GM12878 (cell line): ENCODE measurements at regions not wholly inside any gene's neighbourhood (a gene's known extent, or its start where the extent isn't known, plus 50 kb on each side); places are given as distances from the start of the nearest gene placed in this dataset.

Source experiments
- ATAC-seq: fragments of 200-7000 bp; cut with Tn5 transposase; 3 replicates; pipeline ENCODE4 v1.9.1; 2020; ENCODE audit warnings: mild to moderate bottlenecking, moderate library complexity
- BruUV-seq: library from RNA; stranded (reverse); fragments of 400-500 nt; replicated peaks from 2 replicates; lab custom pipeline; 2021; lab: Mats Ljungman, UMichigan
- CTCF ChIA-PET: fragments of 300-600 bp; sonication (Branson Sonifier 250); formaldehyde crosslinking; extraction: SDS; loops from one replicate; lab custom pipeline; 2021; ENCODE audit warnings: inconsistent platforms; lab: Yijun Ruan, JAX
- POLR2A ChIA-PET: fragments of 350-600 bp; formaldehyde crosslinking; extraction: SDS; loops from one replicate; lab custom pipeline; 2021; ENCODE audit warnings: inconsistent platforms; lab: Charles Lee
- RAD21 ChIA-PET: fragments of 300-600 bp; sonication (Branson Sonifier 250); formaldehyde crosslinking; loops from one replicate; lab custom pipeline; 2023; ENCODE audit warnings: antibody characterized with exemption; ENCODE audit not compliant: unreplicated experiment; lab: Charles Lee
- SMC1A ChIA-PET: fragments of 300-600 bp; sonication (Branson Sonifier 250); formaldehyde crosslinking; loops from one replicate; lab custom pipeline; 2023; ENCODE audit not compliant: unreplicated experiment, uncharacterized antibody; lab: Charles Lee
- DNase-seq: peaks from one replicate; pipeline ENCODE4 v3.0.0-alpha.2; 2011; ENCODE audit warnings: low read depth, low spot score
- FAIRE-seq: peaks from 3 replicates; lab custom pipeline; 2011; peaks lifted over from hg19 to GRCh38; lab: Jason Lieb, UNC
- H2AFZ ChIP-seq: 2 replicates; pipeline ENCODE4 v1.6.0; 2011; ENCODE audit warnings: low read depth, low read length, control low read depth; ENCODE audit not compliant: control insufficient read depth
- H3K27ac ChIP-seq: 2 replicates; pipeline ENCODE4 v1.5.1; 2011; ENCODE audit warnings: control low read depth; ENCODE audit not compliant: control insufficient read depth, insufficient read depth
- H3K27me3 ChIP-seq, 2 experiments: replicated peaks in 1 of 2; 2 replicates each; pipeline versions ENCODE4 v1.6.0 to v1.6.1; 2011; ENCODE audit warnings: low read length in 1 of 2; ENCODE audit not compliant: control insufficient read depth in 2 of 2, insufficient read depth in 2 of 2
- H3K36me3 ChIP-seq, 2 experiments: 2 replicates each; pipeline ENCODE4 v1.5.1; 2011; ENCODE audit warnings: low read length in 1 of 2; ENCODE audit not compliant: control insufficient read depth in 2 of 2, insufficient read depth in 2 of 2
- H3K4me1 ChIP-seq: 2 replicates; pipeline ENCODE4 v1.6.1; 2011; ENCODE audit warnings: mild to moderate bottlenecking, low read length, moderate library complexity, mixed read lengths; ENCODE audit not compliant: control insufficient read depth, insufficient read depth
- H3K4me2 ChIP-seq: 2 replicates; pipeline ENCODE4 v1.6.0; 2011; ENCODE audit warnings: control low read depth; ENCODE audit not compliant: control insufficient read depth, insufficient read depth
- H3K4me3 ChIP-seq: fragments of 200-600 bp; sonication (generic); 2 replicates; pipeline ENCODE4 v1.5.1; 2016
- H3K79me2 ChIP-seq: 2 replicates; pipeline ENCODE4 v1.6.0; 2011; ENCODE audit warnings: low read length; ENCODE audit not compliant: control insufficient read depth, insufficient read depth
- H3K9ac ChIP-seq: 2 replicates; pipeline ENCODE4 v1.8.0; 2011; ENCODE audit warnings: low read length, control low read depth, mixed read lengths; ENCODE audit not compliant: control insufficient read depth, insufficient read depth
- H3K9me3 ChIP-seq: replicated peaks from 3 replicates; pipeline ENCODE4 v1.5.1; 2011; ENCODE audit warnings: mild to moderate bottlenecking, low read length; ENCODE audit not compliant: control insufficient read depth, insufficient read depth
- H4K20me1 ChIP-seq: 2 replicates; pipeline ENCODE4 v1.6.0; 2011; ENCODE audit not compliant: control insufficient read depth, insufficient read depth
- BCL11A ChIP-seq: IDR thresholded peaks from 2 replicates; pipeline ENCODE4 v1.6.1; 2011; ENCODE audit warnings: low read depth, low read length
- HDGF ChIP-seq: fragments of 450-650 bp; IDR thresholded peaks from 2 replicates; pipeline ENCODE4 v1.6.1; 2016; ENCODE audit warnings: antibody characterized with exemption
- KDM1A ChIP-seq: fragments of 200-600 bp; sonication (generic); IDR thresholded peaks from 2 replicates; pipeline ENCODE4 v1.6.1; 2016; ENCODE audit warnings: borderline replicate concordance
- NR2C2 ChIP-seq: IDR thresholded peaks from 2 replicates; pipeline ENCODE4 v1.6.1; 2011; ENCODE audit warnings: borderline replicate concordance, low read depth; ENCODE audit not compliant: control insufficient read depth, insufficient read length
- POLR2AphosphoS2 ChIP-seq: IDR thresholded peaks from 2 replicates; pipeline ENCODE4 v1.6.1; 2011; ENCODE audit warnings: low read depth, mild to moderate bottlenecking, low read length, improper control_type of control experiment, moderate library complexity
- RCOR1 ChIP-seq: conservative IDR thresholded peaks from 2 replicates; pipeline ENCODE4 v1.6.1; 2012; ENCODE audit warnings: low read depth, low read length, improper control_type of control experiment
- RELA ChIP-seq: fragments of 450-650 bp; IDR thresholded peaks from 2 replicates; pipeline ENCODE4 v1.8.0; 2014; ENCODE audit warnings: borderline replicate concordance; ENCODE audit not compliant: partially characterized antibody
- SMAD5 ChIP-seq: IDR thresholded peaks from 2 replicates; pipeline ENCODE4 v1.6.1; 2016; ENCODE audit warnings: antibody characterized with exemption, low read depth
- ZBED1 ChIP-seq: IDR thresholded peaks from 2 replicates; pipeline ENCODE4 v1.6.1; 2016; ENCODE audit warnings: borderline replicate concordance
- ZNF384 ChIP-seq: IDR thresholded peaks from 2 replicates; pipeline ENCODE4 v1.6.1; 2012; ENCODE audit warnings: low read depth, mild to moderate bottlenecking, low read length, improper control_type of control experiment, borderline replicate concordance
- ZSCAN29 ChIP-seq: fragments of 450-650 bp; IDR thresholded peaks from 2 replicates; pipeline ENCODE4 v1.6.1; 2017; ENCODE audit warnings: mild to moderate bottlenecking, moderate library complexity
- WGBS: methylation state at CpG from one replicate; pipeline ENCODE4 v1.1.6; 2016; ENCODE audit warnings: low lambda C conversion rate; ENCODE audit not compliant: insufficient replicate concordance, insufficient coverage; ENCODE audit errors: missing lambda C conversion rate; 5-methylcytosine and 5-hydroxymethylcytosine counted together
- in situ Hi-C: fragments of 300-500 bp; cut with MboI; formaldehyde crosslinking; loops from 9 replicates; pipeline ENCODE4 v1.14.3; 2018; ENCODE audit warnings: mixed read lengths
- intact Hi-C: fragments of 100-400 bp; cut with micrococcal nuclease; formaldehyde crosslinking; loops from one replicate; pipeline ENCODE4 v1.14.2; 2022; ENCODE audit not compliant: unreplicated experiment
- TF ChIP-seq, protein P1 (sequence below): IDR thresholded peaks from 2 replicates; pipeline ENCODE4 v1.6.1; 2011; ENCODE audit warnings: borderline replicate concordance, low read depth, mild to moderate bottlenecking, moderate library complexity, low read length; ENCODE audit not compliant: insufficient read depth, poor library complexity, severe bottlenecking
- TF ChIP-seq, protein P2 (sequence below): fragments of 450-650 bp; IDR thresholded peaks from 2 replicates; pipeline ENCODE4 v1.6.1; 2017; ENCODE audit warnings: mild to moderate bottlenecking, low read depth, inconsistent platforms; ENCODE audit not compliant: poor library complexity, severe bottlenecking
- TF ChIP-seq, protein P3 (sequence below): fragments of 450-650 bp; IDR thresholded peaks from 2 replicates; pipeline ENCODE4 v1.6.1; 2018; ENCODE audit warnings: mild to moderate bottlenecking, low read depth, moderate library complexity; ENCODE audit not compliant: partially characterized antibody

DNA sequence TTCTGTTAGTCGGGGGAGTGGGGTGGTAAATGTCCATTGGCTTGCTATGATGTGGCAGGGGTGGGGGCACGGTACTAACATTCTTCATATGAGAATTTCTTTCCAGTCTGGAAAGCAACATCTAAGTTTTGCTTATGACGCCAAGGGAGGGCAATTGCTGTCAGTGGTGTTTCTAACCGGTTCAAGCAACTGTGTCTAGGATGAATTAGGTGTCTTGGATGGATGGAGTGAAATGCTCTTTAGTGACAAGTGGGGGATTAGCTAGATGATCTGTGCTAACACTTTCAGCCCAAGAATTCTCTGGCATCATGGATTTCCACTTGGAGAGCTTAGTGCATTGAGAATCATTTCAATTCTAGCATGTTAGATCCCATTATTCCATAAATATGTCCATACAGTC, 262.6 kb upstream of the SORL1-AS1 start:
- CTCF ChIA-PET: no interaction called here
- WGBS: 29% methylated on average over 4 of the region's 4 CpGs
- H3K27ac ChIP-seq: no peak overlapping the region
- H3K9me3 ChIP-seq: no peaks in the 10 kb centered on the region
- no peaks in the 10 kb centered on the region for H3K79me2 ChIP-seq
- no peaks in the 10 kb centered on the region for H3K4me1 ChIP-seq
- no peak overlapping the region for H3K4me3 ChIP-seq
- DNase-seq (no peak), ATAC-seq (no peak), FAIRE-seq (no peak)
- POLR2A ChIA-PET: no interaction called here
- BruUV-seq: no TSS peak
- no peaks in the 10 kb centered on the region for H4K20me1 ChIP-seq
- no peak overlapping the region for H3K4me2 ChIP-seq
- no peak overlapping the region for H2AFZ ChIP-seq
- H3K36me3 ChIP-seq: no peaks in the 10 kb centered on the region
- SMC1A ChIA-PET: no interaction called here
- RAD21 ChIA-PET: no interaction called here
- no peaks in the 10 kb centered on the region for H3K27me3 ChIP-seq
- in situ Hi-C loops (no loop called here), intact Hi-C loops (no loop called here)
- TF ChIP-seq KDM1A: no peak
- no peak for TF ChIP-seq HDGF
- TF ChIP-seq BCL11A: no peak
- TF ChIP-seq ZSCAN29: no peak
- TF ChIP-seq ZBED1: no peak
- TF ChIP-seq SMAD5: no peak
- TF ChIP-seq, protein P1, sequence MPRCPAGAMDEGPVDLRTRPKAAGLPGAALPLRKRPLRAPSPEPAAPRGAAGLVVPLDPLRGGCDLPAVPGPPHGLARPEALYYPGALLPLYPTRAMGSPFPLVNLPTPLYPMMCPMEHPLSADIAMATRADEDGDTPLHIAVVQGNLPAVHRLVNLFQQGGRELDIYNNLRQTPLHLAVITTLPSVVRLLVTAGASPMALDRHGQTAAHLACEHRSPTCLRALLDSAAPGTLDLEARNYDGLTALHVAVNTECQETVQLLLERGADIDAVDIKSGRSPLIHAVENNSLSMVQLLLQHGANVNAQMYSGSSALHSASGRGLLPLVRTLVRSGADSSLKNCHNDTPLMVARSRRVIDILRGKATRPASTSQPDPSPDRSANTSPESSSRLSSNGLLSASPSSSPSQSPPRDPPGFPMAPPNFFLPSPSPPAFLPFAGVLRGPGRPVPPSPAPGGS: no peak
- TF ChIP-seq RELA: no peak
- no peak for TF ChIP-seq POLR2AphosphoS2
- TF ChIP-seq ZNF384: no peak
- TF ChIP-seq, protein P2, sequence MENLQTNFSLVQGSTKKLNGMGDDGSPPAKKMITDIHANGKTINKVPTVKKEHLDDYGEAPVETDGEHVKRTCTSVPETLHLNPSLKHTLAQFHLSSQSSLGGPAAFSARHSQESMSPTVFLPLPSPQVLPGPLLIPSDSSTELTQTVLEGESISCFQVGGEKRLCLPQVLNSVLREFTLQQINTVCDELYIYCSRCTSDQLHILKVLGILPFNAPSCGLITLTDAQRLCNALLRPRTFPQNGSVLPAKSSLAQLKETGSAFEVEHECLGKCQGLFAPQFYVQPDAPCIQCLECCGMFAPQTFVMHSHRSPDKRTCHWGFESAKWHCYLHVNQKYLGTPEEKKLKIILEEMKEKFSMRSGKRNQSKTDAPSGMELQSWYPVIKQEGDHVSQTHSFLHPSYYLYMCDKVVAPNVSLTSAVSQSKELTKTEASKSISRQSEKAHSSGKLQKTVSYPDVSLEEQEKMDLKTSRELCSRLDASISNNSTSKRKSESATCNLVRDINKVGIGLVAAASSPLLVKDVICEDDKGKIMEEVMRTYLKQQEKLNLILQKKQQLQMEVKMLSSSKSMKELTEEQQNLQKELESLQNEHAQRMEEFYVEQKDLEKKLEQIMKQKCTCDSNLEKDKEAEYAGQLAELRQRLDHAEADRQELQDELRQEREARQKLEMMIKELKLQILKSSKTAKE: no peak
- no peak for TF ChIP-seq RCOR1
- TF ChIP-seq, protein P3, sequence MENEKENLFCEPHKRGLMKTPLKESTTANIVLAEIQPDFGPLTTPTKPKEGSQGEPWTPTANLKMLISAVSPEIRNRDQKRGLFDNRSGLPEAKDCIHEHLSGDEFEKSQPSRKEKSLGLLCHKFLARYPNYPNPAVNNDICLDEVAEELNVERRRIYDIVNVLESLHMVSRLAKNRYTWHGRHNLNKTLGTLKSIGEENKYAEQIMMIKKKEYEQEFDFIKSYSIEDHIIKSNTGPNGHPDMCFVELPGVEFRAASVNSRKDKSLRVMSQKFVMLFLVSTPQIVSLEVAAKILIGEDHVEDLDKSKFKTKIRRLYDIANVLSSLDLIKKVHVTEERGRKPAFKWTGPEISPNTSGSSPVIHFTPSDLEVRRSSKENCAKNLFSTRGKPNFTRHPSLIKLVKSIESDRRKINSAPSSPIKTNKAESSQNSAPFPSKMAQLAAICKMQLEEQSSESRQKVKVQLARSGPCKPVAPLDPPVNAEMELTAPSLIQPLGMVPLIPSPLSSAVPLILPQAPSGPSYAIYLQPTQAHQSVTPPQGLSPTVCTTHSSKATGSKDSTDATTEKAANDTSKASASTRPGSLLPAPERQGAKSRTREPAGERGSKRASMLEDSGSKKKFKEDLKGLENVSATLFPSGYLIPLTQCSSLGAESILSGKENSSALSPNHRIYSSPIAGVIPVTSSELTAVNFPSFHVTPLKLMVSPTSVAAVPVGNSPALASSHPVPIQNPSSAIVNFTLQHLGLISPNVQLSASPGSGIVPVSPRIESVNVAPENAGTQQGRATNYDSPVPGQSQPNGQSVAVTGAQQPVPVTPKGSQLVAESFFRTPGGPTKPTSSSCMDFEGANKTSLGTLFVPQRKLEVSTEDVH: no peak
- no peak for TF ChIP-seq NR2C2
- no peak overlapping the region for H3K9ac ChIP-seq
